ENCODE measurements at regions not wholly inside any gene's neighbourhood (a gene's known extent, or its start where the extent isn't known, plus 50 kb on each side); places are given as distances from the start of the nearest gene placed in this dataset.

GRCh38 chr13:83150616-83151307, 731.5 kb downstream of the SLITRK1 start:
- WGBS (ENCODE audit: insufficient coverage): 100% methylated on average over 2 of the region's 7 CpGs

GRCh38 chr13:83136660-83137059, 745.6 kb downstream of the SLITRK1 start:
- Mint-ChIP-seq H3K27me3 (no peaks in the 10 kb centered on the region), H3K27ac (no peak overlapping the region), H3K4me1 (no peaks in the 10 kb centered on the region), H3K4me3 (no peak overlapping the region), H3K9me3 (ENCODE audit: insufficient read depth) (peaks cover 2% of the 10 kb centered on the region)
- ChIA-PET CTCF (no interaction called here), POLR2A (no interaction called here)
- Histone ChIP-seq H3K9ac (ENCODE audit: low read length) (no peak overlapping the region), H3K79me2 (ENCODE audit: control insufficient read depth, insufficient read depth, low read length) (no peaks in the 10 kb centered on the region), H3K27me3 (replicated peaks in 1 of 4; ENCODE audit: control extremely low read depth in 1 of 4, control insufficient read depth in 3 of 4, insufficient read depth in 4 of 4, low read length in 3 of 4) (no peaks in the 10 kb centered on the region), H3K27ac (ENCODE audit: low read length in 2 of 2) (no peak overlapping the region), H3K4me1 (ENCODE audit: control insufficient read depth in 2 of 2, insufficient read depth in 2 of 2, low read length in 2 of 2) (no peaks in the 10 kb centered on the region), H2AFZ (ENCODE audit: insufficient read depth, low read depth, low read length, poor library complexity, severe bottlenecking) (no peak overlapping the region), H4K20me1 (ENCODE audit: control insufficient read depth, insufficient read depth, low read length, poor library complexity, severe bottlenecking) (no peaks in the 10 kb centered on the region), H3K9me3 (ENCODE audit: control extremely low read depth in 1 of 3, control insufficient read depth in 2 of 3, insufficient read depth in 1 of 3, low read length in 2 of 3) (peaks cover 2 to 7% (median 2%) of the 10 kb centered on the region in 3 donors), H3K36me3 (replicated peaks in 1 of 2; ENCODE audit: control extremely low read depth in 1 of 2, control insufficient read depth in 1 of 2, extremely low read depth in 1 of 2, insufficient read depth in 2 of 2, low read length in 1 of 2) (no peaks in the 10 kb centered on the region), H3K4me3 (ENCODE audit: control extremely low read depth in 1 of 5, extremely low read depth in 1 of 5, insufficient read depth in 1 of 5, low read depth in 2 of 5, low read length in 4 of 5) (no peak overlapping the region), H3K4me2 (replicated peaks; ENCODE audit: low read depth, low read length, poor library complexity, severe bottlenecking) (no peak overlapping the region)
- no peak for TF ChIP-seq EZH2 (IDR thresholded peaks at IDR 0.05; ENCODE audit: borderline replicate concordance, insufficient read depth, low read depth, low read length, poor library complexity, severe bottlenecking)
- no peak for TF ChIP-seq CTCF (IDR thresholded peaks at IDR 0.05)
- DNase-seq (no peak), ATAC-seq (ENCODE audit: low read depth) (no peak)
- intact Hi-C loops (cut with micrococcal nuclease): no loop called here
- WGBS (ENCODE audit: insufficient coverage): 90% methylated on average over 12 of the region's 17 CpGs

More at GRCh38 chr13:83150616-83151307, 731.5 kb downstream of the SLITRK1 start:
- TF ChIP-seq CTCF (IDR thresholded peaks at IDR 0.05): no peak
- no peak for TF ChIP-seq EZH2 (IDR thresholded peaks at IDR 0.05; ENCODE audit: borderline replicate concordance, insufficient read depth, low read depth, low read length, poor library complexity, severe bottlenecking)
- Histone ChIP-seq H3K36me3 (replicated peaks in 1 of 2; ENCODE audit: control extremely low read depth in 1 of 2, control insufficient read depth in 1 of 2, extremely low read depth in 1 of 2, insufficient read depth in 2 of 2, low read length in 1 of 2) (no peaks in the 10 kb centered on the region), H3K27me3 (replicated peaks in 1 of 4; ENCODE audit: control extremely low read depth in 1 of 4, control insufficient read depth in 3 of 4, insufficient read depth in 4 of 4, low read length in 3 of 4) (no peaks in the 10 kb centered on the region), H3K27ac (ENCODE audit: low read length in 2 of 2) (no peak overlapping the region), H3K9me3 (ENCODE audit: control extremely low read depth in 1 of 3, control insufficient read depth in 2 of 3, insufficient read depth in 1 of 3, low read length in 2 of 3) (no peaks in the 10 kb centered on the region), H3K4me2 (replicated peaks; ENCODE audit: low read depth, low read length, poor library complexity, severe bottlenecking) (no peak overlapping the region), H3K79me2 (ENCODE audit: control insufficient read depth, insufficient read depth, low read length) (no peaks in the 10 kb centered on the region), H3K4me1 (ENCODE audit: control insufficient read depth in 2 of 2, insufficient read depth in 2 of 2, low read length in 2 of 2) (no peaks in the 10 kb centered on the region), H4K20me1 (ENCODE audit: control insufficient read depth, insufficient read depth, low read length, poor library complexity, severe bottlenecking) (no peaks in the 10 kb centered on the region), H2AFZ (ENCODE audit: insufficient read depth, low read depth, low read length, poor library complexity, severe bottlenecking) (no peak overlapping the region), H3K9ac (ENCODE audit: low read length) (no peak overlapping the region), H3K4me3 (ENCODE audit: control extremely low read depth in 1 of 5, extremely low read depth in 1 of 5, insufficient read depth in 1 of 5, low read depth in 2 of 5, low read length in 4 of 5) (no peak overlapping the region)
- H3K27me3 Mint-ChIP-seq: no peaks in the 10 kb centered on the region
- CTCF ChIA-PET: no interaction called here
- DNase-seq: no peak
- no peak overlapping the region for H3K27ac Mint-ChIP-seq
- no peaks in the 10 kb centered on the region for H3K9me3 Mint-ChIP-seq (ENCODE audit: insufficient read depth)
- intact Hi-C loops (cut with micrococcal nuclease): no loop called here
- no peak for ATAC-seq (ENCODE audit: low read depth)
- H3K4me1 Mint-ChIP-seq: no peaks in the 10 kb centered on the region
- POLR2A ChIA-PET: no interaction called here
- no peak overlapping the region for H3K4me3 Mint-ChIP-seq
